ENCODE measurements at regions not wholly inside any gene's neighbourhood (a gene's known extent, or its start where the extent isn't known, plus 50 kb on each side); places are given as distances from the start of the nearest gene placed in this dataset.

DNA sequence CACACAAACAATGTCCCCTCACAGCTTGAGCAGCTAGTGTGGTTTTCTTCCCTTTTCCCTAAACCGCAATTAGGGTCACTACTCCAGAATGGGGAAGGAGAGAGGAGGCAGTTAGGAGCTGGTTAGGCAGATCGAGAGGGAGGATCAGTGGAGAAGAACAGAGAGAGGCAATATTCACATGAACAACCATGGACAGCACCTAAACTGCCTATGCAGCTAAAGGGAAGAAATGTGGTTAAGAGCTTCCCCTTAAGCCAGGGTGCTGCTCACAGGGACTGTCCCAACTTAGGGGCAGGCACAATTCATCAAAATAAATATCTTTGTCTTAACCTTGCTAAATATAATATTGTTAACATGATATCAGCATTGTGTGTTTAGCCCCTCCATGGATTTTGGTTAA, 359.3 kb upstream of the CDH18 start:
- no peak for TF ChIP-seq PKNOX1 (IDR thresholded peaks at IDR 0.05)
- no peak for TF ChIP-seq BHLHE40 (IDR thresholded peaks at IDR 0.05; ENCODE audit: borderline replicate concordance)
- TF ChIP-seq FOXA1 (IDR thresholded peaks at IDR 0.05), result no peak
- TF ChIP-seq ARNT (IDR thresholded peaks at IDR 0.05), result no peak
- TF ChIP-seq FOXK2 (IDR thresholded peaks at IDR 0.05), result no peak
